ENCODE measurements at regions not wholly inside any gene's neighbourhood (a gene's known extent, or its start where the extent isn't known, plus 50 kb on each side); places are given as distances from the start of the nearest gene placed in this dataset.
"Not testable (repeated sequence)": the region's sequence is repeated elsewhere in the genome, so short reads cannot be mapped to it uniquely, and the experiment has no call there.

DNA sequence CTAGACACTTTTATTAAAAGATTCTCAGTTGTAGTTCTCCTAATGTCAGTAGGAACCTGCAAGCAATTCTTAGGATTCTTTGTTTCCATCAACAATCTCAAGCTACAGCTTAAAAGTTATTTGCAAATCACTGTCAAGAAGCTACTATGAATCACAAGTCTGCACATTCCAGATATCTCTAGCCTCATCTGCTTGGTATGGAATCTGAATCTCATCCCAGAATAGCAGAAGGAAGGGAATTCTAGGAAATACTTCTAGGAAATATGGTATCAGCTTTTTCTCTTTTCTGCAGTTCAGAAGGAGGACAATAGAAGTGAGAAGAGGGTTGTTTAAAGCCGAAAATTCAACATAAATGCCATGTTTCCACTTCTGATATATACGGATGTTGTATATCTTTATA is 792.2 kb upstream of the CDH9 start:
- no peak for DNase-seq

- DNase-seq = no peak
Observed at GRCh38 chr5:27821681-27822080, 783.3 kb upstream of the CDH9 start.

GRCh38 chr5:27818888-27819287 is 780.5 kb upstream of the CDH9 start:
- no peak for DNase-seq

DNA sequence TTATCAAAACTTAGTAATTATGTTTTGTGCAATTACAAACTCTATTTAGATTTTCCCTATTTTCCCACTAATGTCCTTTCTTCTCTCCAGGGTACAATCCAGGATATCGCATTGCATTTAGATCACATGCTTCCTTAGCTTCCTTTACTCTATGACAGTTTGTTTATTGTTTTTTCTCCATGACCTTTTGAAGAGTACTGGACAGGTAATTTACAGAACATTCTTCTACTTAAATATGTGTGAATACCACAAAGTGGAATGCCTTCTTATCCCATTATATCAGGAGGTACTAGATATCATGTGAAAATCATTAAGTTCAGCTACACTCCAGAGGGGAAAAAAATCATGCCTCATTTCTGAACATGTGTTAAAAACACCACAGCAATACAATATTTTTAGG is 776.6 kb upstream of the CDH9 start:
- no peak for DNase-seq

- DNase-seq = no peak
Observed at GRCh38 chr5:27814286-27814685, 775.9 kb upstream of the CDH9 start.

DNA sequence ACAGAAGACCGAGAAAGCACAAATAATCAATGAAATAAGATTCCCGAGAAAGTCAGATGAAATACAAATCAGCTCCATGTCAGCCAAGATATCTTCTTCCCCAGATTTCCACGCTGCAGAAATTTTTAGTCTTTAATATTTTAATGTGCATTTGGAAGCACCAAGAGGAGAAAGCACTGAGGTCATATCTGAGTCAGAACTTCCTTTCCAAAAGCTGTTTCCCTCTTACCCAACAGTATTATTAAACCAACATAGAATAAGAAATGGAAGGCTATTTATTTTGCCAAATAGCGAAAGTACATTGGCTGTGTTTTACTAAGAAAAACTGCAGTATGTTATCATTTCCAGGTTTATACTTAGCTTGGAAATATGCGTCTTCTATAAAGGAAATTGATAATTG is 772.1 kb upstream of the CDH9 start:
- no peak for DNase-seq

DNA sequence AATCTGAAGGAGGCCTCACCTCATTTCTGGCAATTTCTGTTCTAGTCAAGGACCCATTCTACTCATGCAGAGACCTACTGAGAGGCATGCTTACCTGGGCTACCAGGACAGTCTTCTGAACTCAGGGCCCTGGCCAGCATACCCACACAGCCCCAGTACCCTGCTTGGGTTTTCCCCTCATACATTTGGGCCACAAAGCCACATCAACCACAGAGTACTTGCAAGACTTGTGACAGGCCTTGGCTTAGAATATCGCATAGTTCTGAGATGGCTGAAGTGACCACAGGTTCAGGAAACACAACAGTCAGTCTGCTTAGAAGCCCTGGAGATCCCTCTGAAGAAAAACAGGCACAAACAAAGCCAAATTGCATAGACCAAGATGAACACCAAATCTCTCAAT is 758.8 kb upstream of the CDH9 start:
- DNase-seq = no peak

DNA sequence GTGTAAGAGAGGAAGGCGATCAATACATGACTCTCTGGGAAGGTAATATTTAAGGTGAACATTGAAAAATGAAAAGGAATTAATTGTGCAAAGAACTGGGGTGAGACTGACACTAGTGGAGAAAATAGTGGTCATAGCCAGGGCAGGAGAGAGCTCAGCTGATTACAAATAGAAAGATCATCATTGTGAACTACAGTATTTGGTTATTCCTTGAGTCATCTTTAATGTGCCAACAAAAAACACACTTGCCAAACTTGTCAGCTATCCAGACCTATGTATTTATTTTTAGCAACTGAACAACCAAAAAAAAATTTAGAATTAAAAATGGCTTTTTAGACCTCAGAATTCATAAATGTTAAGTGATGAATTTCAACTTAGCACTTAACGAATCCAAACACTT is 749.8 kb upstream of the CDH9 start:
- no peak for DNase-seq

DNA sequence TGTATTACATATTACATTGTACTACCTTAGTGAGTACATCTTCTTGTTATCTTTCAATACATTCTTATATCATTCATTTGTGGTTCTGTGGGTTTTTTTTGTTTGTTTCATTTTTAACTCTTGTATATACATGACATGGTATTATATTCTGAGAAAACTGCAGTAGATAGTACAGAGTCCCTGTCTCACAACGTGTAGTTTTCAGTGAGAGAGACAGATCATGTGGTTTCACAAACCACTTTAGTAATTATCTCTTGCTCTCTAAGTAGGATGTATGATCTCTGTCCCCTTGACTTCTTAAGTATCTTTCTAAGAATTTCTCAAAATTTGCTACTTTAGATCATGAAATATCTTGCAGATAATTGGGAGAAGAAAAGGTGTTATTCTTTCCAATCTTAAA is 745.9 kb upstream of the CDH9 start:
- no peak for DNase-seq

GRCh38 chr5:27778121-27778520 is 739.7 kb upstream of the CDH9 start:
- DNase-seq = no peak

GRCh38 chr5:27773636-27774035 is 735.2 kb upstream of the CDH9 start:
- no peak for DNase-seq

GRCh38 chr5:27773166-27773565 is 734.8 kb upstream of the CDH9 start:
- no peak for DNase-seq

DNA sequence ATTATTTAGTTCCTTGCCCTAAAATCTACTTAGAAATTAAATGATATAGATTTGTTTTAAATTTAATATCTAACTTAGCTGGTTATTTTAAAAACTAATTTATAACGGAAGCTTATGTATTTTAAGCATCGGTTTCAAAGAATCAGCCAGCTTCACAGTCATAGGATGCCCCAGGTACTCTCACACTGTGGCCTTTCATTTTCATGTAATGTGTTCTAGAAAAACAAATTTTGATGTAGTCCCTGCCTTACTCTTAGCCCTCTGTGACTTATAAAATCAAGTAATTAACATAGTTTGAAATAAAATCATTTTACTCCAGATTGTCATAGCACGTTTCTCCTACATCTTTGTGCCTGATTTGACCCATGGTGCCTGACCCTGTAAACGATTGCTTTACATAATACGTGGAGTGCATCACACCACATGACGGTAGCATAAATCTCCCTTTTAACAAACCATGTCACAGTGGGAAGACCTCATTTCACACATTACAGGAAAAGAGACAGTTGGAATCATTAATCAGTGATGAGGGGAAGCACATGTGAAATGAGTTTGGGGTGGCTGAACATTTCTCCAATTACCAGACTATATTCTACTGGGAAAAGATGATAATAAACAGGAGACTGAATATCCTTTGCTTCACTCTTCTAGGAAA is 731.5 kb upstream of the CDH9 start:
- no peak for DNase-seq

DNA sequence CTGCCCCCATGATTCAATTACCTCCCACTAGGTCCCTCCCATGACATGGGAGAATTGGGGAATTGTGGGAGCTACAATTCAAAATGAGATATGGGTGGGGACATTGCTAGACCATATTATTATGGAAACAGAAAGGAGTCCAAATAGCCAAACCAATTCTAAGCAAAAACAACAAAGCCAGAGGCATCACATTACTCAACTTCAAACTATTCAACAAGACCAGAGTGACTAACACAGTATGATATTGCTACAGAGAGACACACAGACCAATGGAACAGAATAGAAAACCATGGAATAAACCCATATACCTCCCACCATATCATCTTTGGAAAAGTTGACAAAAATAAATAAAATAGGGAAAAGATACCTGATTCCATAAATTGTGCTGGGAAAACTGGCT is 710.5 kb upstream of the CDH9 start:
- DNase-seq = no peak

DNA sequence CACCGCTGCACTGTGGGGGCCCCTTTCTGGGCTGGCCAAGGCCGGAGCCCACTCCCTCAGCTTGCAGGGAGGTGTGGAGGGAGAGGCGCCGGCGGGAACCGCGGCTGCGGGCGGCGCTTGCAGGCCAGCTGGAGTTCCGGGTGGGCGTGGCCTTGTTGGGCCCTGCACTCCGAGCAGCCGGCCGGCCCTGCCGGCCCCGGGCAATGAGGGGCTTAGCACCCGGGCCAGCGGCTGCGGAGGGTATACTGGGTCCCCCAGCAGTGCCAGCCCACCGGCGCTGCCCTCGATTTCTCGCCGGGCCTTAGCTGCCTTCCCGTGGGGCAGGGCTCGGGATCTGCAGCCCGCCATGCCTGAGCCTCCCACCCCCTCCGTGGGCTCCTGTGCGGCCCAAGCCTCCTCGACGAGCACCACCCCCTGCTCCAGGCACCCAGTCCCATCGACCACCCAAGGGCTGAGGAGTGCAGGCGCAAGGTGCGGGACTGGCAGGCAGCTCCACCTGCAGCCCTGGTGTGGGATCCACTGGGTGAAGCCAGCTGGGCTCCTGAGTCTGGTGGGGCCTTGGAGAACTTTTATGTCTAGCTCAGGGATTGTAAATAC is 705.1 kb upstream of the CDH9 start:
- DNase-seq = not testable (repeated sequence)

DNA sequence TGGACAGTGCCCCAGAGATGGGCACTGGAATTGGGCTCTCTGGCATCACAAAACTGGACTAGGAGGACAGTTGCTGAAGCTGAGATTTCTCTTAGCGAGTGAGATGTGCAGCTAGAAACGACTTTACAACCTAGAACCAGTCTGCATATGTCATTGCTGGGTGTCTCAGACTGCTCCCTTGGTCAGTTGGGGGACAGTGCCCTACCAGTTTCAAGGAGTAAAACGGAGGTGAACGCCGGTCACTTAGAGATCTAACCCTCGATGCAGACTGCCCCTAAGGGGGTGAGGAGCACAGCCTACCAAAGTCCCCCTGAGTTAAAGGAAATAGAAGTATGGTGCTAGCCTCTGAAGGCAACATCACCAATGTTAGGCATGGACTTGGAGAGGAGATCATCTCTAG is 704.4 kb upstream of the CDH9 start:
- DNase-seq = no peak

GRCh38 chr5:27734838-27735237 is 696.5 kb upstream of the CDH9 start:
- DNase-seq = no peak

GRCh38 chr5:27733237-27733636 is 694.9 kb upstream of the CDH9 start:
- no peak for DNase-seq

GRCh38 chr5:27727254-27727653 is 688.9 kb upstream of the CDH9 start:
- DNase-seq = no peak

DNA sequence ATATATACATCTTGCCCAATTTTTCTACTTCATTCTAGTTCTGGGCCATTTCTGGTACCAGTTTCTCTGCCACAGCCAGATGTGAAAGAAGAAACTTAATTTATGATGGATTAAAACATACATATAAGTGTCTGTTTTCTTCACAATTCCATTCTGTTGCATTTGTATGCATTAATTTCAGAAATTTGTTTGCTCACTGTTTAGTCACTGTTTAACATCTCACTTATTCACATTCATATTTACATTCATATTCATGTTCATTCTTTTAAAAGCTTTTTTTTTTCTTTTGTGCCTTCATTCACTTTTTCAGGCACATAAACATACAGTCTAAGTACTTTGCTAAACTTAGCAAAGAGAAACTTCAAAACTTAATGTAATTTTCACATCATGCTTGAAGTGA is 684.0 kb upstream of the CDH9 start:
- no peak for DNase-seq

GRCh38 chr5:27708534-27708933 is 670.1 kb upstream of the CDH9 start:
- DNase-seq = no peak

- DNase-seq = no peak
Observed at GRCh38 chr5:27706832-27707231, 668.4 kb upstream of the CDH9 start.

DNA sequence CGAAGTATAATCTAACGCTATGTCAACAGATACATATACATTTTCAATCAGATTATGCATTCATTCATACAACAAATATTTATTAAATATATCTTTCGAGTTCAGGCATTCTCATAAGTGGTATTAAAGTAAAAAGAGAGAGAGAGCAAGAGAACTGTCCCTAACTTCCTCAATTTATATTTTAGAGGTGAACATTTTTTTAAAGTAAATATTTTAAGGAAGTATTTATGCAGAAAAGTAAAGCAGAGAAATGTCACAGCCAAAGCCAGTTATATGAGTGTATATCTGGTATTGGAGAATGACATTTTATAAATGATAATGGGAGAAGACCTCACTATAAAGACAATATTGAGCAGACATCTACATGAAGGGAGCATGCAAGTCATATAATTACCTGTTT is 667.3 kb upstream of the CDH9 start:
- DNase-seq = no peak

DNA sequence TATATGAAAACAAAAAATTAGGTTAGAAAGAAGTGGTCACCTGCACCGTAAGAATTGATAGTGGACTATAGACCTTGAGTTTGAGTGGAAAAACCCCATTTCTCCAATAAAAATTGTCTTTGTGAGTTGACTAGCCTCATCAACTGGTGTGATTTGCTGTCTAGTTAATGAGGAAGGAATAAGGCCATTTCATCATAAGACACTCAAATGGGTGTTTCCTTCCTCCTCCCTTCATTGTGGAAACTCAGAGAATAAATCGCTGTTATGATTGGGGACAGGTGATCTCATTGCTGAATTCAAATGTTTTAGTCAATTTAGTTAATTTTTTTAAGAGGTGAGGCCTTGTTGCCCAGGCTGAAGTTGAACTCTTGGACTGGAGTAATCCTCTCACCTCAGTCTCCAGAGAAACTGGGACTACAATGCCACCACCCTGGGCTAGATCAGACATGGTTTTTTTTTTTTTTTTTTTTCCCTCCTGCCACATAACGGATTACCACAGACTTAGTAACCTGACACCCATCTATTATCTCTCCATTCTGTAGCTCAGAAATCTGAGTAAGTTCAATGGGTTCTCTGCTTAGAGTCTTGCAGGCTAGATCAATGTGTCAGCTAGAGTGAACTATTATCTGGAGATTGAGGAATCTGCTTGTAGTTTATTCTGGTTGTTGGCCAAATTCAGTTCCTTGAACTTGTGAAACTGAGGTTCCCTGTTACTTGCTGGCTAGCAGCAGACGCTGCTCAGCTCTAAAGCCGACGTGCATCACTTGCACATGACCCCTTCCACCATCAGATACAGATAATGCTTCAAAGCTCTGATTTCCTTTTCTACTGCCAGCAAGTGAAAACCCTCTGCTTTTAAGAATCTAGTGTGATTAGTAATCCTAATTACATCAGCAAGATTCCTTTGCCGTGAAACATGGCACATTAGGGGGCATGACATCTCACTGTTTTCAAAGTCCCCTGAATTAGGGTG is 663.8 kb upstream of the CDH9 start:
- DNase-seq = no peak
